Activated T-helper 1 cell treated with anti-CD3 and anti-CD28 coated beads, Interleukin-2, amount 50 U/mL, for 16 hours (primary cell): ENCODE measurements at regions not wholly inside any gene's neighbourhood (a gene's known extent, or its start where the extent isn't known, plus 50 kb on each side); places are given as distances from the start of the nearest gene placed in this dataset.

Experiments used
- DNase-seq, 2 donors: peaks; one replicate each; pipeline ENCODE4 v3.0.0-alpha.2; 2020; ENCODE audit warnings: low read depth in 1 of 2, low spot score in 1 of 2

DNA sequence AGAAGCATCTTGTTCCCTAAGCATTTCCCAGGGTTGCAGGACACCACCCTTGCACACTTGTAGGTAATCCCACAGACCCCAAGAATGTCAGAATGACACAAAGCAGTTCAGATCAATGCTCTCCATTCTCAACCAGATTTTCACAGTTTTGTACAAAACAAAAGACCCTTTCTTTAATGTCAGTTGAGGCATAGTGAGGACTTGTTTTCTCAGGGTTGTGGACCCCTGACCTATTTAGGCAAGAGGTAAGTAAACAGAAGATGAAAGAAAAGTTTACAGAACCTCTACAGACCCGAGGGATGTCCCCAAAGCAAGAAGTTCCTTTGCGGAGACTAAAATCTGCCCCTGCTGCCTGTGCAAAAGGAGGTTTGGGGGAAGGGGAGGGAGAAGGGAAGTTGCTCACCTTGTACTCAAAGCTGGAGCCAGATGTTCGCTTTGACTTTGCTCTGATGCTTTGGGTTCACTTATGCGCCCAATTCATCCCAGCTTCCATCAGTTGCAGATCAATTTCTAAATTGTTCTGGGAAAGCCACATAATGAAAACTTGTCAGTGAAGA, 635.4 kb downstream of the EPHA4 start:
- DNase-seq, result no peak

GRCh38 chr2:220937245-220937644, 634.9 kb downstream of the EPHA4 start:
- DNase-seq, result no peak

GRCh38 chr2:220940646-220941045, 631.5 kb downstream of the EPHA4 start:
- no peak for DNase-seq

DNA sequence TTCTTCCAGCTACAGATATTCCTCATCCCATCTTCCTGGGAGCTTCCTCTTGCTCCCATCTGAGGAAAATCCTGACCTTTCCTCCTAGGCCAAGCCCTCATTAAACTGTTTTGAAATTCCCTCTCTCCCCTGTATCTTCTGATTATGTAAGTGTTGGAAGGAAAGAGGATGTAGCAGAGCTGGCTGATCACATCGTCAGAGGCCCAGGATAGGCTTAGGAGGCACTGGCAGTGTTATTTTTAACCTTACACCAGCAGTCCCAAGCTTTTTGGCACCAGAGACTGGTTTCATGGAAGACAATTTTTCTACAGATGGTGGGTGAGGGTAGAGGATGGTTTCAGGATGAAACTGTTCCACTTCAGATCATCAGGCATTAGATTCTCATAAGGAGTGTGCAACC, 630.4 kb downstream of the EPHA4 start:
- DNase-seq, result no peak

- DNase-seq, result no peak
Observed at GRCh38 chr2:220946552-220946951, 625.6 kb downstream of the EPHA4 start.

- no peak for DNase-seq
Observed at GRCh38 chr2:220948579-220948978, 623.5 kb downstream of the EPHA4 start.

DNA sequence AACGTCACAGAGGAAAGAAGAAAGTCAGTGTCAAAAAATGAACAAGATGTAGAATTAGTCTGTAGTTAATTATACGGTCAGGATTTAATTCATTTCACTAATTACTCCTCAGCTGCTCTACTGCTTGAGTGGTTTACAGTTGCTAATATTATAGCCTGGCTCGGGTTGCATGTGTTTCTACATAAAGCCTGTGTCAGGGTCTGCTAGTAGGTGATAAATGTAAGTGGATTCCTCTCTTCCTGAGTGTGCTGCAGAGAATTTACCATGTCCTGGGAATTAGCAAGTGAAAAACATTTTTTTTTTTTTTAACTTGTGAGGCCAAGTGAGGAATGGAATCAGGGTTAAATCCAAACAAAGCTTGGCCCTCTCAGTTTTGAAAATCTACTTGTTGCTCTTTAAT, 622.6 kb downstream of the EPHA4 start:
- DNase-seq, result no peak

DNA sequence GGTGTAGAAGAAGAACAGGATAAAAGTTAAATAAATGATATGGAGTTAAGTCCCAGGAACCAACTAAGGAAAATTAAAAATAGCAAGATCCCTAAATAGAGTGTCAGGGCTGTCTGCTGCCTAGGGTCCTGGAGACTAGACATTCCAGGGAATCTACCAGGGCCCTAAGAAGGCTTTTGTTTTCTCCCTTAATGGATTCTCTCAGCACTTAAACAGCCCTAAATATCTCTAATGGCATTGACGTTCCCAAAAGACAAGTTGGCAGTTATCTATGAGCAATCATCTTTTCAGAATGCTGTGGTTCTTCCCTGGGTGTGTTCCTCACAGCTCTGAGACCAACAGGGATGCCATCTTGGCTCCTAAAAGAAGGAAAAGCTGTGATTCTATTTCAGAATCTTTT, 616.3 kb downstream of the EPHA4 start:
- DNase-seq, result no peak

DNA sequence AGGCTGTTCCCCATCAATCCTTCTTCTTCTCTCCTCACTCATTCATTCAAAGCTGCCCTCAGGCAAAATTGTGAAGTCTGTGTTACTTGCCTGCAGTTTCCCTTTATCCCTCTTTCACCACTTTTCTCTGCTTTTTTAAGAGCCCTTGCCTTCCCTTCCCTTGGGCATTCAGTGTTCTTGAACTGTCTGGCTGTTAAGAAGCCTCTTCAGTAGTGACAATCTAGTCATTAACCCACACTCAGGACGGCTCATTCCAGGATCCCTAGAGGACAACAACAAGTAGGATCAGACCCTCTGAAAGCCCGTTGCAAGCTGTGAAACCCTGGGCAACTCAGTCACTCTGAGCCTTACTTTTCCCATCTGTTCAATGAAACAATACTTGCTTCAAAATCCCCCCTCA, 615.7 kb downstream of the EPHA4 start:
- DNase-seq, result no peak

- no peak for DNase-seq
Observed at GRCh38 chr2:220959391-220959802, 612.7 kb downstream of the EPHA4 start.

GRCh38 chr2:220961143-220961860, 610.8 kb downstream of the EPHA4 start:
- no peak for DNase-seq

DNA sequence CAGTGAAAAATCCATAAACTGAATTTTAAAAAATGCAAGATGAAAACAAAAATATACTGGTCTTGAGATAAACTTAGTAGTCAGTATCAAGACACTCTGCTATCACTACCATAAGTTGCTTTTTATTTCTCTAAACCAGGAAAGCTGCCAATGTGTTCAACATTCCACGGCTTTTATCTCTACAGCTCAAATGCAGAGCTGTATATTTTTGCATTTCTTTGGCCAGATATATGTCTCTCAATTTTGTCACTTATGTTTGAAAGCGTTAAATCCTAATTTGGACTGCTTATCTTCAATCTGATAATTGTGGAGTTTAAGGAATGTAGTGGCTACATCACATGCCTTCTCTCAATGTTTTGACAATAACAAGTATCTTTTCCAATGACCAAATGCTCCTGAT, 609.5 kb downstream of the EPHA4 start:
- DNase-seq, result no peak

DNA sequence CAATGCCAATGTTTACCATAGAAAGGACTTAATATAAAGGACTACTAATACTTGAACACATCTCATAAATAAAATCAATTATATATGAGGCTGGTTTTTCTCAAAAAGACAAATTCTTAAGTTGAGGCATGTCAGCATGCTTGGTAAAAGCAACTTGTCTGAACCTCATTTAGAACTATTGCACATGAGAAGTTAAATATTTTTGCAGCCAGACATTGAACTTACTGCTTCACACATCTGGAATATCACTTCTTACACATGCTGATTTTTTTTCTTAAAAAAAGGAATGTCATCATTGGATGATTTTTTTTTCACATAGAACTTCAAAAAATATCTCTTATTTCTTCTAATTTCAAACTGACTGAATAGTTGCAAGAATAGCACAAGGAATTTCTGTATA, 609.0 kb downstream of the EPHA4 start:
- no peak for DNase-seq

DNA sequence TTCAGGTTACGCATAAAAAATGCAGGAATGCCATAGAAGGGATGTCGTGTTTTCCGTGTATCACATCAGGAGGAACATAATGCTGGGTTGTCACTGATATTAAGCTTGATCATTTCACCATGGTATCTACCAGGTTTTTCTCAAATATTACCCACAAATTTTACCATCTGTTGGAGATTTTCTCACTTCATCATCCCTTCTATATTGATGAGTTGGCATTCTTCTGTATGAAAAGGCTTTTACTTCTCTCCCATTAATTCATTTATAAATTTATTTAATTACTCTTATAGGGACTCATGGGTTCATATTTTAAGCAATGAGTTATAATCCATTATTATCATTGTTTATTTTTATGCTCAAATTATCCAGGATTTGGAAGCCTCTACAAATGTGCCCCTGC, 608.2 kb downstream of the EPHA4 start:
- DNase-seq, result no peak

DNA sequence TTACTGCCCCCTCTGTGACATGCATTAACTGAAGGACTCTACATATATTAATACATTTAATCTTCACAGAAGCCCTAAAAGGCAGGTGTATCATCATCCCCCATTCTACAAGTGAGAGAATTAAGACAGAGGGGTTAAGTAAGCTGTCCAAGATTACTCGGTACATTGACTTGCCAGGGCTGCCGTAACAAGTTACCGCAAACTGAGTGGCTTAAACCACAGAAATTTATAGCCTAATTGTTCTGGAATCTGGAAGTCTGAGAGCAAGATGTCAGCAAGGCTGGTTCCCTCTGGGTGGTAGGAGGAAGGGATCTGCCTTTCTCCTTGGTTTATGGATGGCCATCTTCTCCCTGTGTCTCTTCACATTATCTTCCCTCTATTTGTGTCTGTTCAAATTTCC, 605.5 kb downstream of the EPHA4 start:
- no peak for DNase-seq

- no peak for DNase-seq
Observed at GRCh38 chr2:220969348-220969747, 602.8 kb downstream of the EPHA4 start.

GRCh38 chr2:220980966-220981675, 591.0 kb downstream of the EPHA4 start:
- no peak for DNase-seq

DNA sequence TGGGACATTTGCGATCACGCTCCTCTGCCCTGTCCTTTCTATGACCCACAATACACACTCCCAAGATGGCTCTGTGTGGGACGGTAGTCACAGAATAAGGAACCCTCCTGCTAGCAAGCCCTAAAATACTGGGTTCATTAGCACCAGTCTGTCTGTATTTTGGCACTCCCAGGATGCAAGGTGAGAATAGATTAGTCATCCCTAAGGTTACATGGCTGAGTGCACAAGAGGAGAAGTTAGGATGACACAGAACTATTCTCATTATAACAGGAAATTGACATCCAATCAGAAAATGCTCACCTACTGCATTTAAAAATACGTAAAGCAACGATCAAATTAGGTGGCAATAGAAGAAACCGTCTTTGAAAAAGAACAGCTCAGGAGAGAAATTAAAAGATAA, 590.2 kb downstream of the EPHA4 start:
- no peak for DNase-seq

DNA sequence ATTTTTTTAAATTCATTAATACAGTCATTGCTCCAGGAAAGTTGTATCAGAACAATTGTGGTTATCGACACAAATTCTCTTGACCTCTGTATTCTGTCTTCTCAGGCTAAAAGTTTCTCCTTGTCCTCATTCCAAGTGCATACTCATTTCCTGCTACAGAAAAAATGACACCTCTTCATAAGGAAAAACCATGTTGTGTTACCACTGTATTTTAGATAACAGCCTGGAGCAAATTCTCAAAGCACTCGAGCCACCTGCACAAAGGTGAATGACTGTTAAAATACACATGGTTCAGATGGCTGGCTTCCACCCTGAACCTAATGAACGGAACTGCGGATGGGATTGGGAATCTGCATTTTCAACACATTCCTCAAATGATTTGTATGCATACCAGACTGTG, 586.5 kb downstream of the EPHA4 start:
- no peak for DNase-seq

- DNase-seq, result no peak
Observed at GRCh38 chr2:220987839-220988238, 584.3 kb downstream of the EPHA4 start.

DNA sequence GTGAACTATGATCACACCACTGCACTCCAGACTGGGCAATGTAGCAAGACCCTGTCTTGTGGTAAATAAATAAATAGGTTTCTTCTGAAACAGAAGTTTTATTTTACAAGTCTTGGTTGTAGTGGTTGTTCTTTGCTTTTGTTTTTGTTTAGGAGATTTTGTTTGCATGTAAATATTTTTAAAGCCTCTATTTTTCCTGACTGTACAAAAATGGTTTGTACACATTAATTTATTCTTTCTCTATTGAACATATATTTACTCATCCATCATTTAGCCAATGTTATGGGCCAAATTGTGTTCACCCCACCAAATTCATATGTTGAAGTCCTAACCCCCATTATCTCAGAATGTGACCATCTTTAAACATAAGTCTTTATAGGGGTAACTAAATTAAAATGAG, 580.1 kb downstream of the EPHA4 start:
- no peak for DNase-seq

DNA sequence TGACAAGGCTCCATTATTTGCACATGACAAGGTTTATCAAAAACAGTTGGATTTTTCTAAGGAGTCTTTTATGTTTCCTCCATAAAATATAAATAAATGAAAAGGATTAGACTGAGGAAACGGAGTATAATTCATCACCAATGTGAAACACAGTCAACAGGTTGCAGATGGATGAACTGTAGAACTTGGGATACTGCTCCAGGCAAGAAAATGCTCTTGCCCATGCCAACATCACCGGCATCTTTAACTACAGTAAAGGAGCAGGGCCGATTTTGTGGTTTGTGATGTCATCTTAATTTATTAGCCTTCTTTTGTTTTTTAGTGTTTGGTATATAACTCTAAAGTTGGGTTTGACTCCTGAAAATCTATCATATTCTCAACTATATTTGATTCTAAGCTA, 577.3 kb downstream of the EPHA4 start:
- no peak for DNase-seq

DNA sequence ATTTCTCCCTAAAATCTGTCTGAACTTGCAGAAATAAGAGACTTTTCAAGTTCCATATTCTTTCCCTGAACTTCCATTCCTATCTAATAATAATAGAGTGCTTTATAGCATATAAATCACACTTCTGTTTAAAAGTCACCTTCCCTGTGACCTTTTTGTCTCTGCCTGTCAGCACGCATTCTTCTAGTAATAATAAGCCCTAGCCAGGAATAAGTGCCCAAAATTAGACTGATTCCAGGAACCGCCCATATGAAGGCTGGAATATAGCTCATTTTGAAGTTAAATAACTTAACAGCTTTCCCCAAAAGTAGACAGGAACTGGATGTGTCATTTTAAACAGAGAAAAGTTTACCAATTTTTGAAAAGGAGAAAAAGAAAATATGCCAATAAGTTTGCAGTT, 576.5 kb downstream of the EPHA4 start:
- DNase-seq, result no peak
